Spinal cord (tissue), 9 donors: ENCODE measurements at regions not wholly inside any gene's neighbourhood (a gene's known extent, or its start where the extent isn't known, plus 50 kb on each side); places are given as distances from the start of the nearest gene placed in this dataset.

Experiments used
- DNase-seq, 6 donors: peaks; one replicate each; pipeline versions ENCODE4 v3.0.0 to v3.0.0-alpha.2; 2013 to 2015; ENCODE audit warnings: low spot score in 6 of 6, low read depth in 4 of 6
- H3K27ac ChIP-seq: one replicate; pipeline ENCODE4 v1.5.1; 2013; ENCODE audit warnings: low read depth, low read length, control low read depth
- H3K27me3 ChIP-seq: one replicate; pipeline ENCODE4 v1.6.1; 2013; ENCODE audit warnings: low read length; ENCODE audit not compliant: control insufficient read depth, insufficient read depth
- H3K36me3 ChIP-seq: one replicate; pipeline ENCODE4 v1.6.1; 2013; ENCODE audit warnings: low read length; ENCODE audit not compliant: control insufficient read depth, insufficient read depth
- H3K4me1 ChIP-seq: one replicate; pipeline ENCODE4 v1.6.1; 2013; ENCODE audit warnings: low read length; ENCODE audit not compliant: control insufficient read depth, insufficient read depth
- H3K4me3 ChIP-seq: one replicate; pipeline ENCODE4 v1.5.1; 2013; ENCODE audit warnings: low read depth, low read length, control low read depth
- H3K9me3 ChIP-seq: one replicate; pipeline ENCODE4 v1.6.1; 2013; ENCODE audit warnings: low read length; ENCODE audit not compliant: control insufficient read depth, insufficient read depth
- WGBS: methylation state at CpG from one replicate; pipeline ENCODE4 v1.1.5; 2013; ENCODE audit warnings: missing lambda C conversion rate; ENCODE audit not compliant: insufficient coverage; 5-methylcytosine and 5-hydroxymethylcytosine counted together
- donor health status: healthy.

GRCh38 chr12:69007855-69008351, 74.9 kb upstream of the CPM start:
- WGBS = 35% methylated on average over 2 of the region's 5 CpGs
- no peak overlapping the region for H3K27ac ChIP-seq
- no peak overlapping the region for H3K4me3 ChIP-seq
- H3K4me1 ChIP-seq = no peaks in the 10 kb centered on the region
- no peaks in the 10 kb centered on the region for H3K9me3 ChIP-seq
- H3K36me3 ChIP-seq = no peaks in the 10 kb centered on the region
- DNase-seq = peak in 2 of 6 donors; percentile 2 to 53
- no peaks in the 10 kb centered on the region for H3K27me3 ChIP-seq

GRCh38 chr12:69008520-69008919, 75.5 kb upstream of the CPM start:
- Histone ChIP-seq H3K9me3 (no peaks in the 10 kb centered on the region), H3K4me1 (no peaks in the 10 kb centered on the region), H3K4me3 (no peak overlapping the region), H3K27me3 (no peaks in the 10 kb centered on the region), H3K27ac (no peak overlapping the region), H3K36me3 (no peaks in the 10 kb centered on the region)
- no peak for DNase-seq
- WGBS = 90% methylated on average over 1 of the region's 4 CpGs

- H3K4me3 ChIP-seq = no peak overlapping the region
- H3K27me3 ChIP-seq = no peaks in the 10 kb centered on the region
- H3K36me3 ChIP-seq = no peaks in the 10 kb centered on the region
- H3K4me1 ChIP-seq = no peaks in the 10 kb centered on the region
- no peaks in the 10 kb centered on the region for H3K9me3 ChIP-seq
- no peak overlapping the region for H3K27ac ChIP-seq
- WGBS = 89% methylated on average over 1 of the region's 2 CpGs
- no peak for DNase-seq
Measured at GRCh38 chr12:69014047-69014446, 81.1 kb upstream of the CPM start.

GRCh38 chr12:69015017-69015416, 82.0 kb upstream of the CPM start:
- Histone ChIP-seq H3K4me1 (no peaks in the 10 kb centered on the region), H3K27me3 (no peaks in the 10 kb centered on the region), H3K4me3 (no peak overlapping the region), H3K27ac (no peak overlapping the region), H3K36me3 (no peaks in the 10 kb centered on the region), H3K9me3 (no peaks in the 10 kb centered on the region)
- 100% methylated on average over 1 of the region's 2 CpGs for WGBS
- no peak for DNase-seq

GRCh38 chr12:69015831-69016230, 82.9 kb upstream of the CPM start:
- Histone ChIP-seq H3K27me3 (no peaks in the 10 kb centered on the region), H3K9me3 (no peaks in the 10 kb centered on the region), H3K4me3 (no peak overlapping the region), H3K36me3 (no peaks in the 10 kb centered on the region), H3K4me1 (no peaks in the 10 kb centered on the region), H3K27ac (no peak overlapping the region)
- WGBS = no CpG with 5 or more reads among the region's 6 CpGs
- no peak for DNase-seq

GRCh38 chr12:69019082-69019481, 86.1 kb upstream of the CPM start:
- Histone ChIP-seq H3K27ac (no peak overlapping the region), H3K27me3 (no peaks in the 10 kb centered on the region), H3K36me3 (no peaks in the 10 kb centered on the region), H3K4me3 (no peak overlapping the region), H3K9me3 (no peaks in the 10 kb centered on the region), H3K4me1 (no peaks in the 10 kb centered on the region)
- no peak for DNase-seq

GRCh38 chr12:69019910-69020309, 86.9 kb upstream of the CPM start:
- no peak overlapping the region for H3K27ac ChIP-seq
- H3K4me1 ChIP-seq = no peaks in the 10 kb centered on the region
- no peaks in the 10 kb centered on the region for H3K27me3 ChIP-seq
- no peaks in the 10 kb centered on the region for H3K36me3 ChIP-seq
- no peak overlapping the region for H3K4me3 ChIP-seq
- DNase-seq = no peak
- H3K9me3 ChIP-seq = no peaks in the 10 kb centered on the region

GRCh38 chr12:69022674-69023073, 89.7 kb upstream of the CPM start:
- 96% methylated on average over 3 of the region's 4 CpGs for WGBS
- DNase-seq = no peak
- no peaks in the 10 kb centered on the region for H3K4me1 ChIP-seq
- no peaks in the 10 kb centered on the region for H3K9me3 ChIP-seq
- H3K27me3 ChIP-seq = no peaks in the 10 kb centered on the region
- H3K36me3 ChIP-seq = no peaks in the 10 kb centered on the region
- no peak overlapping the region for H3K27ac ChIP-seq
- H3K4me3 ChIP-seq = no peak overlapping the region

GRCh38 chr12:69023840-69024239, 90.9 kb upstream of the CPM start:
- Histone ChIP-seq H3K4me3 (no peak overlapping the region), H3K36me3 (no peaks in the 10 kb centered on the region), H3K27me3 (no peaks in the 10 kb centered on the region), H3K9me3 (no peaks in the 10 kb centered on the region), H3K27ac (no peak overlapping the region), H3K4me1 (no peaks in the 10 kb centered on the region)
- WGBS = 75% methylated on average over 3 of the region's 5 CpGs
- DNase-seq = no peak

- H3K4me1 ChIP-seq = peaks cover 2% of the 10 kb centered on the region
Measured at GRCh38 chr12:69024413-69024812, 91.4 kb upstream of the CPM start.

More at GRCh38 chr12:69024413-69024812, 91.4 kb upstream of the CPM start:
- Histone ChIP-seq H3K9me3 (no peaks in the 10 kb centered on the region), H3K4me3 (no peak overlapping the region), H3K27ac (no peak overlapping the region), H3K27me3 (no peaks in the 10 kb centered on the region), H3K36me3 (no peaks in the 10 kb centered on the region)
- DNase-seq = peak in 1 of 6 donors; percentile 23
- WGBS = 70% methylated on average over 3 of the region's 7 CpGs
